ENCODE measurements at regions not wholly inside any gene's neighbourhood (a gene's known extent, or its start where the extent isn't known, plus 50 kb on each side); places are given as distances from the start of the nearest gene placed in this dataset.

DNA sequence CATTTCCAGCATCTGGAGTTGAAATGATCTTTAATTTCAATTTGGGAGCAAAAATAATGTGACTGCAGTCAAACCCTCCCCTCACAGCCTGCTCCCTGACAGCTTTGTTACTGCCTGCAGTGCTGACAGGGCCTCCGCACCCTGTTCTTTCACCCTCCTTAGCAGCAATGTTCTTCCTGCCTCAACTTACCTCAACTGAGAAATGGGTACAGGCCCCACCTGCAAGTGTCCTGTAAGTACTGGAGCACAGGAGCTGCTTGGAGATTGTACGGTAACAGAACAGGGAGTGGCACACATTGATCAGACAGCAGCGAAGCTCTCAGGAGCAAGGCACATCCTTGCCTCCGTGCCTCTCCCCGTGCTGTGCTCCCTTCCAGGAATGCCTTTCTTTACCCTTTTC is 131.3 kb downstream of the CHST1 start:
- TF ChIP-seq, protein P1, sequence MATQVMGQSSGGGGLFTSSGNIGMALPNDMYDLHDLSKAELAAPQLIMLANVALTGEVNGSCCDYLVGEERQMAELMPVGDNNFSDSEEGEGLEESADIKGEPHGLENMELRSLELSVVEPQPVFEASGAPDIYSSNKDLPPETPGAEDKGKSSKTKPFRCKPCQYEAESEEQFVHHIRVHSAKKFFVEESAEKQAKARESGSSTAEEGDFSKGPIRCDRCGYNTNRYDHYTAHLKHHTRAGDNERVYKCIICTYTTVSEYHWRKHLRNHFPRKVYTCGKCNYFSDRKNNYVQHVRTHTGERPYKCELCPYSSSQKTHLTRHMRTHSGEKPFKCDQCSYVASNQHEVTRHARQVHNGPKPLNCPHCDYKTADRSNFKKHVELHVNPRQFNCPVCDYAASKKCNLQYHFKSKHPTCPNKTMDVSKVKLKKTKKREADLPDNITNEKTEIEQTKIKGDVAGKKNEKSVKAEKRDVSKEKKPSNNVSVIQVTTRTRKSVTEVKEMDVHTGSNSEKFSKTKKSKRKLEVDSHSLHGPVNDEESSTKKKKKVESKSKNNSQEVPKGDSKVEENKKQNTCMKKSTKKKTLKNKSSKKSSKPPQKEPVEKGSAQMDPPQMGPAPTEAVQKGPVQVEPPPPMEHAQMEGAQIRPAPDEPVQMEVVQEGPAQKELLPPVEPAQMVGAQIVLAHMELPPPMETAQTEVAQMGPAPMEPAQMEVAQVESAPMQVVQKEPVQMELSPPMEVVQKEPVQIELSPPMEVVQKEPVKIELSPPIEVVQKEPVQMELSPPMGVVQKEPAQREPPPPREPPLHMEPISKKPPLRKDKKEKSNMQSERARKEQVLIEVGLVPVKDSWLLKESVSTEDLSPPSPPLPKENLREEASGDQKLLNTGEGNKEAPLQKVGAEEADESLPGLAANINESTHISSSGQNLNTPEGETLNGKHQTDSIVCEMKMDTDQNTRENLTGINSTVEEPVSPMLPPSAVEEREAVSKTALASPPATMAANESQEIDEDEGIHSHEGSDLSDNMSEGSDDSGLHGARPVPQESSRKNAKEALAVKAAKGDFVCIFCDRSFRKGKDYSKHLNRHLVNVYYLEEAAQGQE (IDR thresholded peaks at IDR 0.05; ENCODE audit: insufficient read depth in 1 of 2, low read depth in 2 of 2, low read length in 2 of 2): no peak
- TF ChIP-seq POLR2AphosphoS5 (IDR thresholded peaks at IDR 0.05; ENCODE audit: low read depth, low read length) (no peak), SIN3A (IDR thresholded peaks at IDR 0.05; ENCODE audit: borderline replicate concordance, insufficient read depth, low read length) (no peak), TAF1 (IDR thresholded peaks at IDR 0.05; ENCODE audit: borderline replicate concordance, insufficient read depth, low read length) (no peak)
